C4-2B (cell line): ENCODE measurements at regions not wholly inside any gene's neighbourhood (a gene's known extent, or its start where the extent isn't known, plus 50 kb on each side); places are given as distances from the start of the nearest gene placed in this dataset.

Experiments used
- ZFX ChIP-seq: fragments of 450-650 bp; IDR thresholded peaks from 2 replicates; pipeline ENCODE4 v1.6.1; 2017
- TF ChIP-seq, protein P1 (sequence below): fragments of 450-650 bp; conservative IDR thresholded peaks from 2 replicates; pipeline ENCODE4 v1.5.1; 2017; ENCODE audit warnings: mild to moderate bottlenecking

GRCh38 chr12:108054496-108054895 lies 74.6 kb upstream of the WSCD2 start:
- TF ChIP-seq, protein P1, sequence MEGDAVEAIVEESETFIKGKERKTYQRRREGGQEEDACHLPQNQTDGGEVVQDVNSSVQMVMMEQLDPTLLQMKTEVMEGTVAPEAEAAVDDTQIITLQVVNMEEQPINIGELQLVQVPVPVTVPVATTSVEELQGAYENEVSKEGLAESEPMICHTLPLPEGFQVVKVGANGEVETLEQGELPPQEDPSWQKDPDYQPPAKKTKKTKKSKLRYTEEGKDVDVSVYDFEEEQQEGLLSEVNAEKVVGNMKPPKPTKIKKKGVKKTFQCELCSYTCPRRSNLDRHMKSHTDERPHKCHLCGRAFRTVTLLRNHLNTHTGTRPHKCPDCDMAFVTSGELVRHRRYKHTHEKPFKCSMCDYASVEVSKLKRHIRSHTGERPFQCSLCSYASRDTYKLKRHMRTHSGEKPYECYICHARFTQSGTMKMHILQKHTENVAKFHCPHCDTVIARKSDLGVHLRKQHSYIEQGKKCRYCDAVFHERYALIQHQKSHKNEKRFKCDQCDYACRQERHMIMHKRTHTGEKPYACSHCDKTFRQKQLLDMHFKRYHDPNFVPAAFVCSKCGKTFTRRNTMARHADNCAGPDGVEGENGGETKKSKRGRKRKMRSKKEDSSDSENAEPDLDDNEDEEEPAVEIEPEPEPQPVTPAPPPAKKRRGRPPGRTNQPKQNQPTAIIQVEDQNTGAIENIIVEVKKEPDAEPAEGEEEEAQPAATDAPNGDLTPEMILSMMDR: no peak
- TF ChIP-seq ZFX: no peak
